GM12873 (cell line): ENCODE measurements at regions not wholly inside any gene's neighbourhood (a gene's known extent, or its start where the extent isn't known, plus 50 kb on each side); places are given as distances from the start of the nearest gene placed in this dataset.

Experiments used
- TF ChIP-seq, protein P1 (sequence below): IDR thresholded peaks from 2 replicates; pipeline ENCODE4 v1.5.1; 2012; ENCODE audit warnings: low read depth, mild to moderate bottlenecking, moderate library complexity, low read length, control low read depth; ENCODE audit not compliant: insufficient read depth; ENCODE audit errors: missing control alignments

GRCh38 chr4:103422467-103423219, 224.5 kb upstream of the CENPE start:
- TF ChIP-seq, protein P1, sequence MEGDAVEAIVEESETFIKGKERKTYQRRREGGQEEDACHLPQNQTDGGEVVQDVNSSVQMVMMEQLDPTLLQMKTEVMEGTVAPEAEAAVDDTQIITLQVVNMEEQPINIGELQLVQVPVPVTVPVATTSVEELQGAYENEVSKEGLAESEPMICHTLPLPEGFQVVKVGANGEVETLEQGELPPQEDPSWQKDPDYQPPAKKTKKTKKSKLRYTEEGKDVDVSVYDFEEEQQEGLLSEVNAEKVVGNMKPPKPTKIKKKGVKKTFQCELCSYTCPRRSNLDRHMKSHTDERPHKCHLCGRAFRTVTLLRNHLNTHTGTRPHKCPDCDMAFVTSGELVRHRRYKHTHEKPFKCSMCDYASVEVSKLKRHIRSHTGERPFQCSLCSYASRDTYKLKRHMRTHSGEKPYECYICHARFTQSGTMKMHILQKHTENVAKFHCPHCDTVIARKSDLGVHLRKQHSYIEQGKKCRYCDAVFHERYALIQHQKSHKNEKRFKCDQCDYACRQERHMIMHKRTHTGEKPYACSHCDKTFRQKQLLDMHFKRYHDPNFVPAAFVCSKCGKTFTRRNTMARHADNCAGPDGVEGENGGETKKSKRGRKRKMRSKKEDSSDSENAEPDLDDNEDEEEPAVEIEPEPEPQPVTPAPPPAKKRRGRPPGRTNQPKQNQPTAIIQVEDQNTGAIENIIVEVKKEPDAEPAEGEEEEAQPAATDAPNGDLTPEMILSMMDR: no peak

DNA sequence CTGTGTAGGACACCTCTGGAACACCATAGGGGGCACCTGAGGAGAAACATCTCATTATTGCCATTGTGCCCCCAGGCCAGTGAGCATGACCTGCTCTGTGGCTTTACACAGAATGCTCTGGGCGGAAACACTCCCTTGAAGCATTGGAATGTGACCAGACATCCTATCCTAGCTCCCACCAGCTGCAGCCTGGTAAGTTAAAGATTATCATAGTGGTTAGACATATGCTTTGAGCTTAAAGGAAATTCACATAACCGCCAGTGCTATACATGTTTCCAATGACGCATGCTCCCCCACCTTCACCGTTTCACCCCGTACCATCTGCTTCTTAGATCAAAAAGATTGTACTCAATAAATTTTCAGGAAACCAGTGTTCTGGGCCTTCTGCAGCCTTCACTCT, 217.7 kb upstream of the CENPE start:
- TF ChIP-seq, protein P1: no peak

DNA sequence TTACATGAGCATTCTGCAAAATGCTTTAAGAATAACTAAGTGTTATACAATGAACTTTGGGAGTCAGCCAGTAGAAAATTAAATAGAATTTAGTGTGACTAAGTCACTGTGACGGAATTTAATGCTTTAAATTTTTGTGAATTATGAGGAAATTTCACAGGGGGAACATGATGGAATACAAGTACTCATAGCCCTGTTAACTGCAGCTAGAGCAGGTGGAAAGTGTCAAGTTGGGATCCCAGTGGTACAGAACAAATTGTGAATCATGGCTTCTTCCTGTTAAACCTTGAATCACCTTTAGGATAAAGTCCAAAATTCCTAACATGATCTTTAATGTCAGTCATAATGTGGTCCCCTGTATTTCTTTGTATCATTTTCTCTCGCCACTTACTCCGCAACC, 212.2 kb upstream of the CENPE start:
- TF ChIP-seq, protein P1: no peak

- TF ChIP-seq, protein P1: no peak
Observed at GRCh38 chr4:103405415-103405814, 207.3 kb upstream of the CENPE start.

DNA sequence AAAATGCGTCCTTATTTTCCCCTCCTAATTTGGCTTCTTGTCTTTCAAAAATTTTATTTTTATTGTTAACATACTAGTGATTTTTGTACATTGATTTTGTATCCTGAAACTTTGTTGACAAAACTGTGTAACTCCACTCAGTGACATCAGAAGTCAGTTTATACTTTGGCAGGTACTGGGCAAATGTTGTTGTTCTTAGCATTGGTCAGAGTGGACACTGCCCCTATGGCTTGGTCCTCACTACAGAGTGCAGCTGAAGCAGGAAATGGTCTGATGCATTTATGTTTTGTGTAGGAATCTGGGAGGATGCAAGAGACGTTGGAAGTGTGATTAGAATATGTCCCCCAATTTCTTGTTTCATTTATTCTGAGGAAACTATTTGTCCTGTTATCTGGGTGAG, 205.5 kb upstream of the CENPE start:
- TF ChIP-seq, protein P1: no peak

DNA sequence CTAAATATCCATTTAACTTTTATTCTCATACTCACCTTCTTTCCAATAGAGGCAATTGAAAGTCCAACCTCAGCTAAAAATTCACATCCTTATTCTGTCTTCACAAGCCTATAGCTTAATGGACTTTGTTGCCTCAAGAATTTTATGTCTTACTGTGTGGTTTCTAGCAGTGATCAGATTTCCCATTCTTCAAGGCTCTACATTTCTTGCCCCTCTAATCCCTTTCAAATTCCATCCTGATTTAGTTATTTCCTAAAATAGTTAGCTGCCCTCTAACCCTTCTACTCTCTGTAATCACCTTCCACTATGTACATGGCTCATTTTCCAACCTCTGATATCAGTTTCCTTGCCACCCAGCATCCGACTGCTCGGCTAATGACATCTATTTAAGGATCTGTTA, 204.1 kb upstream of the CENPE start:
- TF ChIP-seq, protein P1: no peak

DNA sequence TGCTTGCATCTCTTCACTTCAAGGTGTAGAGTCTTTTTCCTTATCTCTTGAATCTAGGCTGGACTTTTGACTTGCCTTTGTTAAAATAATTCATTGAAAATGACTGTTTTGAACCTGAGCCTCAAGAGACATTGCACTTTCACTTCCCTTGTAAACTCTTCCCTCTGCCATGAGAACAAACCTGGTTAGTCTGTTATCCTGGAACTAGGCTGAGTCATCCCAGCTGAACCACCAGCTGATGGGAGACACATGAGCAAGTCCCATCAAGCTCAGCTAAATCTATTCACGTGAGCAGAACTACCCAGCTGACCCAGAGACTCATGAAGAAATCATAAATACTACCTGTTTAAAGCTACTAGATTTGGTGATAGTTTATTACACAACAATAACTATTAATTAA, 202.3 kb upstream of the CENPE start:
- TF ChIP-seq, protein P1: no peak
